Frontal cortex (tissue), 3 donors: ENCODE measurements at regions not wholly inside any gene's neighbourhood (a gene's known extent, or its start where the extent isn't known, plus 50 kb on each side); places are given as distances from the start of the nearest gene placed in this dataset.
"Not testable (repeated sequence)": the region's sequence is repeated elsewhere in the genome, so short reads cannot be mapped to it uniquely, and the experiment has no call there.

Source experiments
- DNase-seq, 2 donors: peaks; one replicate each; pipeline ENCODE4 v3.0.0; 2012; ENCODE audit warnings: low spot score in 2 of 2
- FAIRE-seq: peaks from 2 replicates; lab custom pipeline; 2012; peaks lifted over from hg19 to GRCh38; lab: Jason Lieb, UNC
- donor health status: control.
- donor health status: control.
- donor health status: control.

GRCh38 chr2:8324901-8325300 lies 357.0 kb upstream of the ID2 start:
- FAIRE-seq: no peak
- no peak for DNase-seq

- no peak for FAIRE-seq
- no peak for DNase-seq
These were observed 354.3 kb upstream of the ID2 start for GRCh38 chr2:8327371-8328100.

GRCh38 chr2:8328217-8328616 lies 353.6 kb upstream of the ID2 start:
- no peak for DNase-seq
- no peak for FAIRE-seq

- FAIRE-seq (no peak), DNase-seq (no peak)
These were observed 351.9 kb upstream of the ID2 start for GRCh38 chr2:8329660-8330622.

- DNase-seq: no peak
- no peak for FAIRE-seq
These were observed 350.8 kb upstream of the ID2 start for GRCh38 chr2:8331068-8331467.

GRCh38 chr2:8332646-8333045 lies 349.2 kb upstream of the ID2 start:
- FAIRE-seq: no peak
- DNase-seq: no peak

GRCh38 chr2:8333177-8333831 lies 348.6 kb upstream of the ID2 start:
- no peak for FAIRE-seq

GRCh38 chr2:8333832-8334187 lies 348.0 kb upstream of the ID2 start:
- not testable (repeated sequence) for DNase-seq, FAIRE-seq

More at GRCh38 chr2:8333177-8333831, 348.6 kb upstream of the ID2 start:
- DNase-seq: no peak

GRCh38 chr2:8334866-8335325 lies 347.0 kb upstream of the ID2 start:
- no peak for DNase-seq
- FAIRE-seq: no peak

GRCh38 chr2:8335801-8336200 lies 346.1 kb upstream of the ID2 start:
- no peak for DNase-seq
- no peak for FAIRE-seq

GRCh38 chr2:8337321-8337720 lies 344.5 kb upstream of the ID2 start:
- FAIRE-seq: no peak
- no peak for DNase-seq

GRCh38 chr2:8342407-8342806 lies 339.4 kb upstream of the ID2 start:
- no peak for FAIRE-seq
- DNase-seq: no peak

- DNase-seq (no peak), FAIRE-seq (no peak)
These were observed 338.8 kb upstream of the ID2 start for GRCh38 chr2:8343031-8343430.

- no peak for FAIRE-seq
- DNase-seq: no peak
These were observed 337.4 kb upstream of the ID2 start for GRCh38 chr2:8344144-8345097.

GRCh38 chr2:8345200-8345599 lies 336.7 kb upstream of the ID2 start:
- FAIRE-seq (no peak), DNase-seq (no peak)

- no peak for FAIRE-seq
- no peak for DNase-seq
These were observed 335.6 kb upstream of the ID2 start for GRCh38 chr2:8346208-8346607.

- DNase-seq: no peak
- FAIRE-seq: no peak
These were observed 335.0 kb upstream of the ID2 start for GRCh38 chr2:8346706-8347430.

GRCh38 chr2:8348911-8349310 lies 332.9 kb upstream of the ID2 start:
- FAIRE-seq, DNase-seq: not testable (repeated sequence)

- DNase-seq (no peak), FAIRE-seq (no peak)
These were observed 329.6 kb upstream of the ID2 start for GRCh38 chr2:8352296-8352695.
